ENCODE measurements at regions not wholly inside any gene's neighbourhood (a gene's known extent, or its start where the extent isn't known, plus 50 kb on each side); places are given as distances from the start of the nearest gene placed in this dataset.
A peak's percentile ranks its signal among the peaks of the same experiment; 100 is the strongest.

DNA sequence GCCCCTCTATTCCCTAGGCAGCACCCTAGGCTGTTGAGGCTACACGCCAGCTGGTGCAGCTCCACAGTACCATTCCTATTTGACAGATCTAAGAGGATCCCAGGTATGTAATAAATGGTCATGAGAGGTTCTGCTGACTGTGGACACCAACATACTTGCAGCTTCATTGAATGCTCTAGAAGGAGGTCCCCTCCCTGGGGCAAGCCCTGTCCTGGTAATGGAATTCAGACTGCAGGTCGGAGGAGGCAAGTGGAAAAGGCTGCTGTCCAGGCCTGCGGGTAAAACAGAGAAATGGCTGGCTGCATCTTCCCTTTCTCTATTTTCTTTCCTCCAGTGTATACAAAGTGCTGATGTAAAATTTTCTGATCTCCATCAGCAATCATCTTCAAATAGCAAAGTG, 66.1 kb upstream of the ZNF648 start:
- H3K4me3 ChIP-seq (ENCODE audit: low read length), result no peak overlapping the region
- DNase-seq (ENCODE audit: low read depth), result no peak
- TF ChIP-seq CTCF (conservative IDR thresholded peaks at IDR 0.05; ENCODE audit: low read length), result no peak

GRCh38 chr1:182126272-182126800, 64.8 kb upstream of the ZNF648 start:
- H3K4me3 ChIP-seq (ENCODE audit: low read length), result no peak overlapping the region
- DNase-seq (ENCODE audit: low read depth), result no peak
- TF ChIP-seq CTCF (conservative IDR thresholded peaks at IDR 0.05; ENCODE audit: low read length), result no peak

GRCh38 chr1:182122913-182123260, 61.4 kb upstream of the ZNF648 start:
- no peak overlapping the region for H3K4me3 ChIP-seq (ENCODE audit: low read length)
- peak; percentile 37 for DNase-seq (ENCODE audit: low read depth)
- no peak for TF ChIP-seq CTCF (conservative IDR thresholded peaks at IDR 0.05; ENCODE audit: low read length)

DNA sequence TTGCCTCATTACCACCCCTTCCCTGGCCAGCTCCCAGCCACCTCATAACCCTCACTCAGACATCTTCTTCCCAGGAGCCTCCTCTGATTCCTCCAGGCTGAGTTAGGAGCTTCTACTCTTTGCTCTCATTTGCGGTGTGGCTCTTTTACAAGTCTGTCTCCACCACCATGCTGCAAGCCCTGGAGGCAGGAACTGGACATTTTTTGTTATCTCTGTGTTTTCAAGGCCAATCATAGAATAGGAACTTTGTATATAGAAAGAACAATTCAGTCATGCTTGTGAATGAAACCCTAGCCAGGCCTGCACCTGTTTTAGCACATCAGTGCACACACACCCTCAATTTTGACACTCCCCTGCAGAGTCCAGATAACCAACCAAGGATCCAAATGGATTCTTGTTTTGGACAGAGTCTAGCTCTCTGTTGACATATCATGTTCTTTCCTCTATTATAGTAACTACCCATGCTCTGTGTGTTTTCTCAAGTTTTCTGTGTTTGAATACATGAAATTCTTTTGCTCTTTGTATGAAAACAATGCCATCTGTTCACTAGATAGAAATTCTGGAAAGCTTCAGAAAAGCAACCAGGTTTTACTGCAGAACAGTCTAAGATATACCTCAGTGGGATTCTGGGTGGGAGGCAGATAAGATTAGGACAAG, 60.9 kb upstream of the ZNF648 start:
- no peak overlapping the region for H3K4me3 ChIP-seq (ENCODE audit: low read length)
- DNase-seq (ENCODE audit: low read depth), result no peak
- TF ChIP-seq CTCF (conservative IDR thresholded peaks at IDR 0.05; ENCODE audit: low read length), result no peak

- H3K4me3 ChIP-seq (ENCODE audit: low read length), result no peak overlapping the region
- no peak for TF ChIP-seq CTCF (conservative IDR thresholded peaks at IDR 0.05; ENCODE audit: low read length)
- DNase-seq (ENCODE audit: low read depth), result no peak
Observed at GRCh38 chr1:182121787-182122186, 60.3 kb upstream of the ZNF648 start.

DNA sequence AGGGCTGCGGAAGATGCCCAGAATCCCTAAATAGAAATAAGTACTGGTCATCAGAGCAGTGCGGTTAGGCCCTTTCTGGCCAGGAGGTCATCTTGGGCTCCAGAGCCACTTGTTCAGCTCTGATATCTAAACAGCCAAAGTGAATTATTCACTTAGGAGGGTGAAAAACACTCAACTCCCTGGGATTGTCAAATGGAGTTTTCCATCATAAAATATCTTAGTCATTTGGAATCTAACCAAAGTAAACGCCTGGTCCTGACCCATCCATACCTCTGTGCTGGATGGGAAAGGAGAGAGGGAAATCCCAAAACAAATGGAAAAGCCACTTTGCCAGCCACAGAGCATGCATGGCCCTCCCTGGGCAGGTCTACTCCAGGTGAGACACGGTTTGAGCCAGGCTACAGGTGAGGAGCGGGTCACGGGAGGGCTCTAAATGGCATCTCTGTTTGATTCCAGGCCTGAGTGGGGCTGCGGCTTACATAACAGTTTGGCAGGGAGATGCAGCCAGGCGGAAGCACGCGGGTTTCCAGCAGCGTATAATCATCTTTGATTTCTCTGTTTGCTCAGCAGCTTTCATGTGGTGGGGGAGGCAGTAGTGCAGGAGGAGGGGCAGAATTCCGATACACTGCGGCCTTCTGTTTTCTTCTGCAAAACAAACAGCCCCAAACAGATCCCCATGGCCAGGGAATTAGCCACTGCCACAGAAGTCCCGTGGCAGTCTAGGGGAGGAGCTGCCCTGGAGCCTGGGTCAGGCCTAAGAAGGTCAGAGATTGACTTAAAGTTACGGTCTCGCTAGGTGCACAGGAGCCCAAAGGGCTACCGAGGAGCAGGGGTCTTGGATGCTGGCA, 59.1 kb upstream of the ZNF648 start:
- peak; percentile 22 for DNase-seq (ENCODE audit: low read depth)
- H3K4me3 ChIP-seq (ENCODE audit: low read length), result no peak overlapping the region
- no peak for TF ChIP-seq CTCF (conservative IDR thresholded peaks at IDR 0.05; ENCODE audit: low read length)

DNA sequence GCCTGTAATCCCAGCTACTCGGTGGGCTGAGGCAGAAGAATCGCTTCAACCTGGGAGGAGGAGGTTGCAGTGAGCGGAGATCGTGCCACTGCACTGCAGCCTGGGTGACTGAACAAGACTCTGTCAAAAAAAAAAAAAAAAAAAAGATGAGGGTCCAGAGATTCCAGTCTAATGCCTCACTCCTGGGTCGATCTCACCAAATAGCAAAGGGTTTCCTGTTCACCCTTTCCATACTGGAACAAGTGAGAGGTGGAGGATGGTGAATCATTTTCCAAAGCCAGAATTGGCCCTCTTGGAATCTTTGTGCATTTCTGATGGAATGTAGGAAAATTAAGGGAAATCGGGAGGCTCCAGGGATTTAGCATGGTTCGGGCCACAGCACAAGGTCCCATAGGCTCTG, 58.1 kb upstream of the ZNF648 start:
- no peak for TF ChIP-seq CTCF (conservative IDR thresholded peaks at IDR 0.05; ENCODE audit: low read length)
- DNase-seq (ENCODE audit: low read depth), result no peak
- H3K4me3 ChIP-seq (ENCODE audit: low read length), result no peak overlapping the region

All from AG10803 (cell line).